GM06990 (cell line): ENCODE measurements at regions not wholly inside any gene's neighbourhood (a gene's known extent, or its start where the extent isn't known, plus 50 kb on each side); places are given as distances from the start of the nearest gene placed in this dataset.

Experiments
- DNase-seq: peaks from one replicate; pipeline ENCODE4 v3.0.0-alpha.2; 2011; ENCODE audit not compliant: insufficient read length; ENCODE audit errors: extremely low read depth
- H3K27me3 ChIP-seq: replicated peaks from 2 replicates; pipeline ENCODE4 v1.6.0; 2011; ENCODE audit warnings: low read length; ENCODE audit not compliant: control insufficient read depth, insufficient read depth
- H3K36me3 ChIP-seq: 2 replicates; pipeline ENCODE4 v1.5.1; 2011; ENCODE audit warnings: low read length; ENCODE audit not compliant: control insufficient read depth, insufficient read depth
- H3K4me3 ChIP-seq: replicated peaks from 2 replicates; pipeline ENCODE4 v1.5.1; 2011; ENCODE audit warnings: low read depth, mild to moderate bottlenecking, control low read depth, low read length
- TF ChIP-seq, protein P1 (sequence below): IDR thresholded peaks from 2 replicates; pipeline ENCODE4 v1.5.1; 2011; ENCODE audit warnings: low read length, control low read depth, mild to moderate bottlenecking, inconsistent platforms; ENCODE audit not compliant: insufficient read depth, poor library complexity, severe bottlenecking

DNA sequence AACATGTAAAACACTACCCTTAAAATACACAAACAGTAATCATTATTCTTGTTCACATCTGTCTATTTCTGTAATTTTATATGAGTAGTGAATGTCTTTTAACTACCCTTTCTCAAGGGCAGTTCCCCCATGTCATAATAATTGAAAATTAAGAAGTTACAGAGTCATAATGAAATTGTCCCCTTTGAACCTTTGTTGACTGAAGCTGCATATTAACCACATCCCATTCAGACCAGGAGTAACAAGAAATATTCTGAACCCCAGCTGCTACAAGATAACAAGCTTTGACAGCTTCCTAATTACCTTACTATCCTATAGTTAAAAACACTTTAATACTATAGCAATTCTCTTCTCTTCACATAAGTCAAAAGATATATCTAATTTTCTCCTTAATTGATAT lies 635.9 kb upstream of the SUCLG2 start:
- H3K27me3 ChIP-seq = no peaks in the 10 kb centered on the region
- no peak for DNase-seq
- no peaks in the 10 kb centered on the region for H3K36me3 ChIP-seq
- H3K4me3 ChIP-seq = no peak overlapping the region
- TF ChIP-seq, protein P1, sequence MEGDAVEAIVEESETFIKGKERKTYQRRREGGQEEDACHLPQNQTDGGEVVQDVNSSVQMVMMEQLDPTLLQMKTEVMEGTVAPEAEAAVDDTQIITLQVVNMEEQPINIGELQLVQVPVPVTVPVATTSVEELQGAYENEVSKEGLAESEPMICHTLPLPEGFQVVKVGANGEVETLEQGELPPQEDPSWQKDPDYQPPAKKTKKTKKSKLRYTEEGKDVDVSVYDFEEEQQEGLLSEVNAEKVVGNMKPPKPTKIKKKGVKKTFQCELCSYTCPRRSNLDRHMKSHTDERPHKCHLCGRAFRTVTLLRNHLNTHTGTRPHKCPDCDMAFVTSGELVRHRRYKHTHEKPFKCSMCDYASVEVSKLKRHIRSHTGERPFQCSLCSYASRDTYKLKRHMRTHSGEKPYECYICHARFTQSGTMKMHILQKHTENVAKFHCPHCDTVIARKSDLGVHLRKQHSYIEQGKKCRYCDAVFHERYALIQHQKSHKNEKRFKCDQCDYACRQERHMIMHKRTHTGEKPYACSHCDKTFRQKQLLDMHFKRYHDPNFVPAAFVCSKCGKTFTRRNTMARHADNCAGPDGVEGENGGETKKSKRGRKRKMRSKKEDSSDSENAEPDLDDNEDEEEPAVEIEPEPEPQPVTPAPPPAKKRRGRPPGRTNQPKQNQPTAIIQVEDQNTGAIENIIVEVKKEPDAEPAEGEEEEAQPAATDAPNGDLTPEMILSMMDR = no peak

DNA sequence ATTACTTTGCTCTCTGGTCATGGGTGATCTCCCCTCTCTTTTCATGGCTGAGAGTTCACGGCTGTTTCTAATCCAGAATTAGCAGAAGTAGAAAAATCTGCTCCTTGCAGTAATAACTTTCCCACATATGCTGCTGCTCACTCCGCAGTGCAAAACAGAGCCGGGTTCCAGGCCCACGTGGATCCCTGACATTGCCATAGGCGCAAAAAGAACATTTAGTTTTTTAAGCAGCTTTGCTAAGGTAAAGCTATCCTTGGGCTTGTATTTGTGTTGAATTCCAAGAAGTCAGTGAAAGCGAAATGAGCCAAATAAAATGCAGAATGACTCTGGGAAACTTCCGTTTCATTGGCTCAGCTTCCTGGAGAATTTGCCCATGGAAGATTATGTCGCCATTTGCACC lies 633.7 kb upstream of the SUCLG2 start:
- H3K36me3 ChIP-seq = no peaks in the 10 kb centered on the region
- H3K4me3 ChIP-seq = no peak overlapping the region
- H3K27me3 ChIP-seq = no peaks in the 10 kb centered on the region
- TF ChIP-seq, protein P1 = no peak
- no peak for DNase-seq

DNA sequence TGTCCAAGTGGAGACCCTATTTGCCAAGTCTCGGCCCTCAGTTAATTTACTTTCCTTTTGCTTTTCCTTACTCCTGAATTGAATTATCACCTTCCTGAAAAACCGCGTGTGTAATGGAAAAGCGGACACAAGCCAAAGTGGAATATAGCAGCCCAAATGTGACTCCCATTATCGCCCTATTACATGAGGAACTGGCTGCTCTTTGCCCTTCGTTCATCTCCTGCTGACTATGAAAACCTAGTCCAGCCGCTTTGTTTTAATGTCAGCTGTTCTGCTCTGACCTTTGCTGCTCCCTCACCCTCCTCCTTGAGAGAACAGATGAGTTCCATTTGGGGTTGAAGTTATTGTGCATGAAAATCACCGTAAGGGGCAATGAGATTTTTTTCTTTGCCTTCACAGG lies 632.7 kb upstream of the SUCLG2 start:
- no peak for DNase-seq
- TF ChIP-seq, protein P1 = no peak
- Histone ChIP-seq H3K27me3 (no peaks in the 10 kb centered on the region), H3K4me3 (no peak overlapping the region), H3K36me3 (no peaks in the 10 kb centered on the region)

DNA sequence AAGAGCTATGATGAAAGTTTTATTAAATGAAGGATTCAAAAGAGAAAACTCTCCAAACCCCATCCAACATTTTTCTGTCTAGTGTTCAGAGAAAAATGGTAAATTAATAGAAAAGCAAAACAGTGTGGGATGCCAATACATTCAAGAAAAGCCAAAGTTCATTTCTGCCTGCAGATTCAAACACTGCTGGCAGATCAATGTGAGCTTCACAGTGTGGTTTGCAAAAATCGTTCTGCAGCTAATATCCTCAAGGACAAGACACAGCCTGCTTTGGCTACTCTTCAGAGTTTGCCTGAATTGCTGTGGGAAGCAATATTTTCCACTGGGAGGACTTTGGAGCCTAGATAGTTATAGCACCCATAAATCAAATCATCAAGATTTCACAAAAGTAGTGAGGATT lies 619.9 kb upstream of the SUCLG2 start:
- TF ChIP-seq, protein P1 = no peak
- Histone ChIP-seq H3K4me3 (no peak overlapping the region), H3K36me3 (no peaks in the 10 kb centered on the region), H3K27me3 (no peaks in the 10 kb centered on the region)
- DNase-seq = no peak

DNA sequence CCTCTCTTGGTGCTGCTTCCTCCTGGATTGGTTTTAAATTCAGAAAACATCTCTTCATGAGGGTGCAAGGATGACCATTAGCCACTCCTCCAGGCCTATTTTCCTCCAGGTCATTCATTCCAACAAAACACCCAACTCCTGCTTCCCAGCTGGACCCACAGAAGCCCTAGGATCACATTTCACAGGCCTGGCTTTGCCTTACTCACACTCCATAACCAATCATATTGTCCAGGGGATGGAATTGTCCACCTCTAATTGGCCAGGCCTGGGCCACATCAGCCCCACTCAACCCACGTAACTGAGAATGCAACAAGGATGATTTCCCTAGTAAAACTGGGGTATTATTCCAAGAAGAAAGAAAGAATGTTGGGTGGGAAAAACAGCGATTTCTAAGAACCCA lies 616.7 kb upstream of the SUCLG2 start:
- DNase-seq = no peak
- H3K36me3 ChIP-seq = no peaks in the 10 kb centered on the region
- H3K27me3 ChIP-seq = no peaks in the 10 kb centered on the region
- no peak overlapping the region for H3K4me3 ChIP-seq
- TF ChIP-seq, protein P1 = no peak

- H3K27me3 ChIP-seq = no peaks in the 10 kb centered on the region
- TF ChIP-seq, protein P1 = peak; percentile 39
- no peak for DNase-seq
- no peak overlapping the region for H3K4me3 ChIP-seq
- no peaks in the 10 kb centered on the region for H3K36me3 ChIP-seq
Observed at GRCh38 chr3:68256635-68257223, 602.3 kb upstream of the SUCLG2 start.
